IMR-90 (cell line): ENCODE measurements at regions not wholly inside any gene's neighbourhood (a gene's known extent, or its start where the extent isn't known, plus 50 kb on each side); places are given as distances from the start of the nearest gene placed in this dataset.

Source experiments
- ATAC-seq: fragments of 200-7000 bp; cut with Tn5 transposase; 2 replicates; pipeline ENCODE4 v1.9.1; 2020; ENCODE audit warnings: low read depth, mild to moderate bottlenecking, moderate library complexity
- BruUV-seq: library from RNA; stranded (reverse); fragments of 400-500 nt; replicated peaks from 2 replicates; lab custom pipeline; 2021; lab: Mats Ljungman, UMichigan
- CTCF ChIA-PET: fragments of 300-600 bp; formaldehyde crosslinking; extraction: SDS; loops from one replicate; lab custom pipeline; 2021; ENCODE audit warnings: antibody characterized with exemption; lab: Yijun Ruan, JAX
- POLR2A ChIA-PET: fragments of 300-600 bp; sonication (Branson Sonifier 250); formaldehyde crosslinking; loops from one replicate; lab custom pipeline; 2022; ENCODE audit warnings: antibody characterized with exemption; ENCODE audit not compliant: unreplicated experiment; lab: Charles Lee
- DNase-seq: peaks from one replicate; pipeline ENCODE4 v3.0.0; 2013
- H2AFZ ChIP-seq: replicated peaks from 2 replicates; pipeline ENCODE3; 2013; ENCODE audit warnings: low read length, mild to moderate bottlenecking; ENCODE audit not compliant: poor library complexity
- H2AK5ac ChIP-seq: 2 replicates; pipeline ENCODE4 v1.6.1; 2013; ENCODE audit warnings: low read depth, low read length, inconsistent platforms
- H2AK9ac ChIP-seq: replicated peaks from 2 replicates; pipeline ENCODE3; 2013; ENCODE audit warnings: mild to moderate bottlenecking, low read depth, low read length, moderate library complexity; ENCODE audit not compliant: poor library complexity
- H2BK120ac ChIP-seq: 2 replicates; pipeline ENCODE4 v1.6.1; 2013; ENCODE audit warnings: low read depth, low read length, inconsistent platforms
- H2BK15ac ChIP-seq: 3 replicates; pipeline ENCODE4 v1.6.1; 2013; ENCODE audit warnings: low read depth, low read length, inconsistent platforms
- H2BK20ac ChIP-seq: 2 replicates; pipeline ENCODE4 v1.6.1; 2013; ENCODE audit warnings: low read depth, mild to moderate bottlenecking, inconsistent platforms, low read length, moderate library complexity
- H2BK5ac ChIP-seq: 2 replicates; pipeline ENCODE4 v1.6.1; 2013; ENCODE audit warnings: mild to moderate bottlenecking, low read depth, low read length, inconsistent platforms; ENCODE audit not compliant: poor library complexity, severe bottlenecking
- H3K14ac ChIP-seq: replicated peaks from 2 replicates; pipeline ENCODE4 v1.6.1; 2013; ENCODE audit warnings: low read depth, low read length, inconsistent platforms
- H3K18ac ChIP-seq: 2 replicates; pipeline ENCODE4 v1.6.1; 2013; ENCODE audit warnings: low read depth, low read length, control low read depth
- H3K23ac ChIP-seq: 2 replicates; pipeline ENCODE4 v1.6.1; 2013; ENCODE audit warnings: low read depth, low read length, inconsistent platforms
- H3K27ac ChIP-seq: 2 replicates; pipeline ENCODE4 v1.5.1; 2013; ENCODE audit warnings: mild to moderate bottlenecking, control low read depth, low read length; ENCODE audit not compliant: insufficient read depth
- H3K27me3 ChIP-seq: 2 replicates; pipeline ENCODE4 v1.6.1; 2013; ENCODE audit warnings: low read length; ENCODE audit not compliant: control insufficient read depth, insufficient read depth
- H3K36me3 ChIP-seq: 2 replicates; pipeline ENCODE4 v1.6.1; 2013; ENCODE audit warnings: low read length, mixed read lengths; ENCODE audit not compliant: control insufficient read depth, insufficient read depth
- H3K4ac ChIP-seq: 2 replicates; pipeline ENCODE4 v1.6.1; 2013; ENCODE audit warnings: low read depth, low read length, inconsistent platforms
- H3K4me1 ChIP-seq: 2 replicates; pipeline ENCODE4 v1.6.1; 2013; ENCODE audit warnings: low read length, mixed read lengths; ENCODE audit not compliant: control insufficient read depth, insufficient read depth
- H3K4me2 ChIP-seq: 2 replicates; pipeline ENCODE4 v1.6.1; 2013; ENCODE audit warnings: low read depth, mild to moderate bottlenecking, control low read depth, low read length, moderate library complexity
- H3K4me3 ChIP-seq: 2 replicates; pipeline ENCODE4 v1.5.1; 2013; ENCODE audit warnings: low read depth, mild to moderate bottlenecking, control low read depth, low read length, moderate library complexity; ENCODE audit not compliant: insufficient read depth
- H3K56ac ChIP-seq: 2 replicates; pipeline ENCODE4 v1.6.1; 2013; ENCODE audit warnings: low read length, inconsistent platforms; ENCODE audit not compliant: insufficient read depth; ENCODE audit errors: extremely low read depth
- H3K79me1 ChIP-seq, 2 experiments: 2 replicates each; pipeline ENCODE4 v1.6.1; 2013; ENCODE audit warnings: low read length in 2 of 2, inconsistent platforms in 1 of 2, low read depth in 1 of 2
- H3K9ac ChIP-seq: 2 replicates; pipeline ENCODE4 v1.6.1; 2013; ENCODE audit warnings: low read depth, low read length, control low read depth
- H3K9me1 ChIP-seq: 2 replicates; pipeline ENCODE4 v1.6.1; 2013; ENCODE audit warnings: low read length, inconsistent platforms; ENCODE audit not compliant: insufficient read depth
- H3K9me3 ChIP-seq: 2 replicates; pipeline ENCODE4 v1.6.1; 2013; ENCODE audit warnings: low read length; ENCODE audit not compliant: control insufficient read depth, insufficient read depth
- H4K20me1 ChIP-seq: 2 replicates; pipeline ENCODE4 v1.6.1; 2013; ENCODE audit warnings: low read length, inconsistent platforms; ENCODE audit not compliant: insufficient read depth
- H4K5ac ChIP-seq: 2 replicates; pipeline ENCODE4 v1.6.1; 2013; ENCODE audit warnings: mild to moderate bottlenecking, low read depth, low read length, control low read depth
- H4K8ac ChIP-seq, 2 experiments: 2 replicates each; pipeline ENCODE4 v1.6.1; 2013; ENCODE audit warnings: low read depth in 2 of 2, low read length in 2 of 2, control low read depth in 1 of 2, inconsistent platforms in 1 of 2
- H4K91ac ChIP-seq: 2 replicates; pipeline ENCODE4 v1.6.1; 2013; ENCODE audit warnings: low read depth, low read length, inconsistent platforms; ENCODE audit not compliant: insufficient read depth
- BHLHE40 ChIP-seq: fragments of 150-350 bp; IDR thresholded peaks from 2 replicates; pipeline ENCODE4 v1.6.1; 2016; ENCODE audit warnings: mild to moderate bottlenecking, low read depth, low read length
- CHD1 ChIP-seq: IDR thresholded peaks from 2 replicates; pipeline ENCODE4 v1.6.1; 2012; ENCODE audit warnings: low read depth, low read length, improper control_type of control experiment
- FOS ChIP-seq: fragments of 150-350 bp; IDR thresholded peaks from 2 replicates; pipeline ENCODE4 v1.6.1; 2016; ENCODE audit warnings: low read depth, low read length
- NFE2L2 ChIP-seq: fragments of 150-350 bp; IDR thresholded peaks from 2 replicates; pipeline ENCODE4 v1.6.1; 2016; ENCODE audit warnings: low read depth, mild to moderate bottlenecking, low read length
- RAD21 ChIP-seq: IDR thresholded peaks from 2 replicates; pipeline ENCODE4 v1.6.1; 2012; ENCODE audit warnings: low read length, improper control_type of control experiment
- SMC3 ChIP-seq: fragments of 150-350 bp; IDR thresholded peaks from 2 replicates; pipeline ENCODE4 v1.6.1; 2016; ENCODE audit warnings: low read depth, mild to moderate bottlenecking, antibody characterized with exemption, low read length, moderate library complexity
- WGBS, 2 experiments: methylation state at CpG; one replicate each; pipeline versions ENCODE4 v1.1.5 to v1.1.7; 2013; ENCODE audit warnings: missing lambda C conversion rate in 2 of 2; ENCODE audit not compliant: insufficient read length in 1 of 2; ENCODE audit errors: extremely low coverage in 2 of 2; 5-methylcytosine and 5-hydroxymethylcytosine counted together
- dilution Hi-C: fragments of 300-500 bp; cut with HindIII; formaldehyde crosslinking; loops from one replicate; pipeline ENCODE4 v1.14.3; 2018; ENCODE audit warnings: low sequenced_read_pairs; ENCODE audit not compliant: unreplicated experiment
- in situ Hi-C: fragments of 300-500 bp; cut with MboI; formaldehyde crosslinking; loops from 3 replicates; pipeline ENCODE4 v1.14.3; 2019; ENCODE audit warnings: low sequenced_read_pairs, inconsistent platforms, mixed read lengths
- intact Hi-C: fragments of 100-400 bp; cut with micrococcal nuclease; formaldehyde crosslinking; loops from 2 replicates; pipeline ENCODE4 v1.10.0; 2022

DNA sequence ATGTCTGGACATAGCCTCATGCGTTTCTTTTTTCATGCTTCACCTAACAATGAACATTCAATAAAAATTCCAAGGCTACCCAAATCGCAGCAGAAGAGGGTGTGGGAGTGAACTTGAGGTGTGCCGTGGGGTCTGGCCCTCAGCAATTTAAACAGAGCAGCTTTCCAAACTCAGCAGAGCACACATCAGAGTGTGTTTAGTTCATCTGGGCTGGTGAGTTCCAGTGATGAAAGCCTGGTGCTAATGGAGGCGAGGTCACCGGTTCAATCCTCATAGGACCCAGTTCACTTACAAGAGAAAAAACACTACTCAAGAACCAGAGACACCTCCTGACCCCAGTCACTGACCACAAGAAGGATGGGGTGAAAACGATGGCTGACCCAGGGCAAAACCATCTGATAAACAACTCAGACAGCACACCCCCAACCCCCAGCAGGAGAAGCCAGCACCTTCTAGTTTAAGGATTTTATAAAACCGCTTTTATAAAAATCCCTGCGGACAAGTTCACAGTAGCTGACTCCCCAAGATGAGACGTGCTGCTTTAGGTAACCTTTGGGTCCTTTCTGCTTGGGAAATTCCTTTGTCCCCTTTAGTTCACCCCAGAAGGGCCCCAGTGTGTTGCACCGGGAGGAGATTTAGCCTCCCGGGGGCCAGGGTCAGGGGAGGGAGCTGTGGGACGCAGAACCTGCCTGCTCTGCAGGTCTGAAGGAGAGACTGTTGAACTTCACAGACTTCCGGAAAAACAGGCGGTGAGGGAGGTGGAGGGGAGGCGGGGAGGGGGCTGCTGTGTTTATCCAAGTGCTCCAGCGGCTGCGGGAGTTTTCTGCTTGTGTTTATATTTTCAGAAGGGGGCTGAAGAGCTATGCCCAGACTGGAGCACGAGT, 152.7 kb upstream of the SOX11 start:
- no peak for ATAC-seq
- Histone ChIP-seq H3K27me3 (no peaks in the 10 kb centered on the region), H2AK9ac (no peak overlapping the region), H3K14ac (no peak overlapping the region), H3K4me3 (no peak overlapping the region), H3K9me3 (peaks cover 8% of the 10 kb centered on the region), H2BK20ac (no peak overlapping the region), H2AFZ (no peak overlapping the region), H2AK5ac (no peak overlapping the region), H4K20me1 (no peaks in the 10 kb centered on the region), H2BK5ac (no peak overlapping the region), H4K91ac (no peak overlapping the region), H3K79me1 (no peaks in the 10 kb centered on the region), H3K9ac (no peak overlapping the region), H3K36me3 (no peaks in the 10 kb centered on the region), H3K9me1 (no peaks in the 10 kb centered on the region), H4K5ac (no peak overlapping the region), H3K27ac (no peak overlapping the region), H3K56ac (no peak overlapping the region), H3K23ac (no peak overlapping the region), H3K4ac (no peak overlapping the region), H3K18ac (no peak overlapping the region), H2BK120ac (no peak overlapping the region), H4K8ac (no peak overlapping the region), H3K4me2 (no peak overlapping the region), H2BK15ac (no peak overlapping the region), H3K4me1 (no peaks in the 10 kb centered on the region)
- intact Hi-C loops, result no loop called here
- WGBS, 2 experiments, result 13% methylated on average over 4 of the region's 18 CpGs; no CpG with 5 or more reads in 1 of the 2 experiments
- BruUV-seq, result no TSS peak
- dilution Hi-C loops, result no loop called here
- CTCF ChIA-PET, result no interaction called here
- in situ Hi-C loops, result no loop called here
- POLR2A ChIA-PET, result no interaction called here
- TF ChIP-seq RAD21, result no peak
- TF ChIP-seq CHD1, result no peak
- no peak for TF ChIP-seq BHLHE40
- TF ChIP-seq FOS, result no peak
- no peak for TF ChIP-seq NFE2L2
- no peak for TF ChIP-seq SMC3
- DNase-seq, result no peak
